ENCODE measurements at regions not wholly inside any gene's neighbourhood (a gene's known extent, or its start where the extent isn't known, plus 50 kb on each side); places are given as distances from the start of the nearest gene placed in this dataset.

GRCh38 chr13:33956346-33956745 lies 138.4 kb downstream of the RFC3 start:
- TF ChIP-seq CTCF (IDR thresholded peaks at IDR 0.05), result no peak
- TF ChIP-seq EZH2 (IDR thresholded peaks at IDR 0.05; ENCODE audit: borderline replicate concordance, insufficient read depth, low read depth, low read length, poor library complexity, severe bottlenecking), result no peak
